ENCODE measurements at regions not wholly inside any gene's neighbourhood (a gene's known extent, or its start where the extent isn't known, plus 50 kb on each side); places are given as distances from the start of the nearest gene placed in this dataset.

GRCh38 chr4:4643306-4643705 lies 101.5 kb upstream of the STX18 start:
- in situ Hi-C loops (cut with HindIII; ENCODE audit: low sequenced_read_pairs) = no loop called here

- in situ Hi-C loops (cut with HindIII; ENCODE audit: low sequenced_read_pairs) = no loop called here
Measured at GRCh38 chr4:4642496-4643000, 100.7 kb upstream of the STX18 start.

GRCh38 chr4:4641661-4642495 lies 100.0 kb upstream of the STX18 start:
- in situ Hi-C loops (cut with HindIII; ENCODE audit: low sequenced_read_pairs) = no loop called here

- in situ Hi-C loops (cut with HindIII; ENCODE audit: low sequenced_read_pairs) = no loop called here
Measured at GRCh38 chr4:4641254-4641653, 99.4 kb upstream of the STX18 start.

GRCh38 chr4:4640692-4641091 lies 98.8 kb upstream of the STX18 start:
- in situ Hi-C loops (cut with HindIII; ENCODE audit: low sequenced_read_pairs) = no loop called here

- in situ Hi-C loops (cut with HindIII; ENCODE audit: low sequenced_read_pairs) = no loop called here
Measured at GRCh38 chr4:4639370-4639769, 97.5 kb upstream of the STX18 start.

GRCh38 chr4:4637710-4638109 lies 95.9 kb upstream of the STX18 start:
- in situ Hi-C loops (cut with HindIII; ENCODE audit: low sequenced_read_pairs) = no loop called here

- in situ Hi-C loops (cut with HindIII; ENCODE audit: low sequenced_read_pairs) = loop anchor here (5.0 kb wide), 1 partner anchor 36 kb away; no protein-coding TSS in a partner anchor
Measured at GRCh38 chr4:4633431-4633830, 91.6 kb upstream of the STX18 start.

- in situ Hi-C loops (cut with HindIII; ENCODE audit: low sequenced_read_pairs) = loop anchor here (5.0 kb wide), 1 partner anchor 34 kb away; no protein-coding TSS in a partner anchor
Measured at GRCh38 chr4:4631150-4631549, 89.3 kb upstream of the STX18 start.

- in situ Hi-C loops (cut with HindIII; ENCODE audit: low sequenced_read_pairs) = no loop called here
Measured at GRCh38 chr4:4627906-4628305, 86.1 kb upstream of the STX18 start.

GRCh38 chr4:4627111-4627510 lies 85.3 kb upstream of the STX18 start:
- in situ Hi-C loops (cut with HindIII; ENCODE audit: low sequenced_read_pairs) = no loop called here

- in situ Hi-C loops (cut with HindIII; ENCODE audit: low sequenced_read_pairs) = no loop called here
Measured at GRCh38 chr4:4625488-4625887, 83.6 kb upstream of the STX18 start.

- in situ Hi-C loops (cut with HindIII; ENCODE audit: low sequenced_read_pairs) = no loop called here
Measured at GRCh38 chr4:4624276-4624897, 82.5 kb upstream of the STX18 start.

- in situ Hi-C loops (cut with HindIII; ENCODE audit: low sequenced_read_pairs) = no loop called here
Measured at GRCh38 chr4:4619821-4620220, 78.0 kb upstream of the STX18 start.

- in situ Hi-C loops (cut with HindIII; ENCODE audit: low sequenced_read_pairs) = no loop called here
Measured at GRCh38 chr4:4618847-4619246, 77.0 kb upstream of the STX18 start.

GRCh38 chr4:4614925-4615678 lies 73.3 kb upstream of the STX18 start:
- in situ Hi-C loops (cut with HindIII; ENCODE audit: low sequenced_read_pairs) = no loop called here

- in situ Hi-C loops (cut with HindIII; ENCODE audit: low sequenced_read_pairs) = no loop called here
Measured at GRCh38 chr4:4613641-4614286, 71.9 kb upstream of the STX18 start.

GRCh38 chr4:4613126-4613465 lies 71.2 kb upstream of the STX18 start:
- in situ Hi-C loops (cut with HindIII; ENCODE audit: low sequenced_read_pairs) = no loop called here

- in situ Hi-C loops (cut with HindIII; ENCODE audit: low sequenced_read_pairs) = no loop called here
Measured at GRCh38 chr4:4610672-4611071, 68.8 kb upstream of the STX18 start.

- in situ Hi-C loops (cut with HindIII; ENCODE audit: low sequenced_read_pairs) = no loop called here
Measured at GRCh38 chr4:4609622-4610334, 67.9 kb upstream of the STX18 start.

GRCh38 chr4:4608214-4608537 lies 66.3 kb upstream of the STX18 start:
- in situ Hi-C loops (cut with HindIII; ENCODE audit: low sequenced_read_pairs) = no loop called here

Measured in endothelial cell of hepatic sinusoid (primary cell).